ENCODE measurements at regions not wholly inside any gene's neighbourhood (a gene's known extent, or its start where the extent isn't known, plus 50 kb on each side); places are given as distances from the start of the nearest gene placed in this dataset.
"Not testable (repeated sequence)": the region's sequence is repeated elsewhere in the genome, so short reads cannot be mapped to it uniquely, and the experiment has no call there.

GRCh38 chr15:79144290-79144689 lies 53.7 kb upstream of the RASGRF1 start:
- CTCF ChIA-PET; H3K27ac ChIP-seq (ENCODE audit: low read depth, low read length); H3K79me2 ChIP-seq (ENCODE audit: insufficient read depth, low read length); H3K36me3 ChIP-seq (ENCODE audit: control insufficient read depth in 1 of 2, insufficient read depth in 2 of 2, low read length in 2 of 2); H3K4me1 ChIP-seq (ENCODE audit: control insufficient read depth in 1 of 2, insufficient read depth in 2 of 2, low read length in 2 of 2); RAD21 ChIA-PET (ENCODE audit: low non-redundant PET in 1 of 2, low total read pairs in 2 of 2, uncharacterized antibody in 2 of 2, unreplicated experiment in 2 of 2); H3K9ac ChIP-seq (ENCODE audit: low read length); ATAC-seq; H3K4me3 ChIP-seq (replicated peaks in 1 of 2; ENCODE audit: low read depth in 1 of 2, low read length in 2 of 2); H3K27me3 ChIP-seq (ENCODE audit: insufficient read depth, low read length); intact Hi-C loops (cut with micrococcal nuclease); BruUV-seq (replicated peaks); H3K9me3 ChIP-seq (ENCODE audit: control insufficient read depth in 1 of 2, insufficient read depth in 1 of 2, low read depth in 1 of 2, low read length in 2 of 2); H2AFZ ChIP-seq (ENCODE audit: low read depth, low read length, poor library complexity, severe bottlenecking); H3K4me2 ChIP-seq (ENCODE audit: low read length); DNase-seq (ENCODE audit: low read depth, low spot score); H3K9me2 ChIP-seq (ENCODE audit: insufficient read depth); H4K20me1 ChIP-seq (ENCODE audit: insufficient read depth); POLR2A ChIA-PET: not testable (repeated sequence)

GRCh38 chr15:79140846-79141570 lies 50.4 kb upstream of the RASGRF1 start:
- POLR2A ChIA-PET = no interaction called here
- BruUV-seq (replicated peaks) = no TSS peak
- TF ChIP-seq POLR2AphosphoS5 (IDR thresholded peaks at IDR 0.05; ENCODE audit: low read depth, low read length) (no peak), ZFX (IDR thresholded peaks at IDR 0.05) (no peak), ELF1 (IDR thresholded peaks at IDR 0.05; ENCODE audit: borderline replicate concordance, low read depth) (no peak), SIN3A (IDR thresholded peaks at IDR 0.05; ENCODE audit: low read depth) (no peak), CEBPB (IDR thresholded peaks at IDR 0.05; ENCODE audit: low read depth) (no peak), POLR2A (IDR thresholded peaks at IDR 0.05; ENCODE audit: borderline replicate concordance, extremely low read depth, insufficient read depth, insufficient read length) (no peak), JUND (IDR thresholded peaks at IDR 0.05) (no peak), ZNF274 (IDR thresholded peaks at IDR 0.05; ENCODE audit: low read depth, low read length) (no peak), MAX (IDR thresholded peaks at IDR 0.05) (no peak), EGR1 (IDR thresholded peaks at IDR 0.05; ENCODE audit: low read depth) (no peak), RAD21 (IDR thresholded peaks at IDR 0.05; ENCODE audit: low read depth) (no peak), YY1 (IDR thresholded peaks at IDR 0.05; ENCODE audit: extremely low read depth, insufficient replicate concordance, low read depth, low read length) (no peak), EZH2phosphoT487 (IDR thresholded peaks at IDR 0.05; ENCODE audit: borderline replicate concordance) (no peak), FOSL1 (IDR thresholded peaks at IDR 0.05; ENCODE audit: low read depth) (no peak)
- TF ChIP-seq, protein P1, sequence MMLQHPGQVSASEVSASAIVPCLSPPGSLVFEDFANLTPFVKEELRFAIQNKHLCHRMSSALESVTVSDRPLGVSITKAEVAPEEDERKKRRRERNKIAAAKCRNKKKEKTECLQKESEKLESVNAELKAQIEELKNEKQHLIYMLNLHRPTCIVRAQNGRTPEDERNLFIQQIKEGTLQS (IDR thresholded peaks at IDR 0.05) = no peak
- TF ChIP-seq, protein P2, sequence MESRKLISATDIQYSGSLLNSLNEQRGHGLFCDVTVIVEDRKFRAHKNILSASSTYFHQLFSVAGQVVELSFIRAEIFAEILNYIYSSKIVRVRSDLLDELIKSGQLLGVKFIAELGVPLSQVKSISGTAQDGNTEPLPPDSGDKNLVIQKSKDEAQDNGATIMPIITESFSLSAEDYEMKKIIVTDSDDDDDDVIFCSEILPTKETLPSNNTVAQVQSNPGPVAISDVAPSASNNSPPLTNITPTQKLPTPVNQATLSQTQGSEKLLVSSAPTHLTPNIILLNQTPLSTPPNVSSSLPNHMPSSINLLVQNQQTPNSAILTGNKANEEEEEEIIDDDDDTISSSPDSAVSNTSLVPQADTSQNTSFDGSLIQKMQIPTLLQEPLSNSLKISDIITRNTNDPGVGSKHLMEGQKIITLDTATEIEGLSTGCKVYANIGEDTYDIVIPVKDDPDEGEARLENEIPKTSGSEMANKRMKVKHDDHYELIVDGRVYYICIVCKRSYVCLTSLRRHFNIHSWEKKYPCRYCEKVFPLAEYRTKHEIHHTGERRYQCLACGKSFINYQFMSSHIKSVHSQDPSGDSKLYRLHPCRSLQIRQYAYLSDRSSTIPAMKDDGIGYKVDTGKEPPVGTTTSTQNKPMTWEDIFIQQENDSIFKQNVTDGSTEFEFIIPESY (IDR thresholded peaks at IDR 0.05; ENCODE audit: extremely low read depth, insufficient replicate concordance, low read length) = no peak
- TF ChIP-seq, protein P3, sequence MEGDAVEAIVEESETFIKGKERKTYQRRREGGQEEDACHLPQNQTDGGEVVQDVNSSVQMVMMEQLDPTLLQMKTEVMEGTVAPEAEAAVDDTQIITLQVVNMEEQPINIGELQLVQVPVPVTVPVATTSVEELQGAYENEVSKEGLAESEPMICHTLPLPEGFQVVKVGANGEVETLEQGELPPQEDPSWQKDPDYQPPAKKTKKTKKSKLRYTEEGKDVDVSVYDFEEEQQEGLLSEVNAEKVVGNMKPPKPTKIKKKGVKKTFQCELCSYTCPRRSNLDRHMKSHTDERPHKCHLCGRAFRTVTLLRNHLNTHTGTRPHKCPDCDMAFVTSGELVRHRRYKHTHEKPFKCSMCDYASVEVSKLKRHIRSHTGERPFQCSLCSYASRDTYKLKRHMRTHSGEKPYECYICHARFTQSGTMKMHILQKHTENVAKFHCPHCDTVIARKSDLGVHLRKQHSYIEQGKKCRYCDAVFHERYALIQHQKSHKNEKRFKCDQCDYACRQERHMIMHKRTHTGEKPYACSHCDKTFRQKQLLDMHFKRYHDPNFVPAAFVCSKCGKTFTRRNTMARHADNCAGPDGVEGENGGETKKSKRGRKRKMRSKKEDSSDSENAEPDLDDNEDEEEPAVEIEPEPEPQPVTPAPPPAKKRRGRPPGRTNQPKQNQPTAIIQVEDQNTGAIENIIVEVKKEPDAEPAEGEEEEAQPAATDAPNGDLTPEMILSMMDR (IDR thresholded peaks at IDR 0.05 in 2 of 3, conservative IDR thresholded peaks at IDR 0.05 in 1 of 3; ENCODE audit: borderline replicate concordance in 1 of 3, insufficient read depth in 1 of 3, low read depth in 2 of 3, low read length in 2 of 3) = no peak
- intact Hi-C loops (cut with micrococcal nuclease) = no loop called here
- Histone ChIP-seq H2AFZ (ENCODE audit: low read depth, low read length, poor library complexity, severe bottlenecking) (no peak overlapping the region), H3K4me3 (replicated peaks in 1 of 2; ENCODE audit: low read depth in 1 of 2, low read length in 2 of 2) (no peak overlapping the region), H4K20me1 (ENCODE audit: insufficient read depth) (no peaks in the 10 kb centered on the region), H3K9ac (ENCODE audit: low read length) (no peak overlapping the region), H3K36me3 (ENCODE audit: control insufficient read depth in 1 of 2, insufficient read depth in 2 of 2, low read length in 2 of 2) (no peaks in the 10 kb centered on the region), H3K4me1 (ENCODE audit: control insufficient read depth in 1 of 2, insufficient read depth in 2 of 2, low read length in 2 of 2) (no peaks in the 10 kb centered on the region), H3K27ac (ENCODE audit: low read depth, low read length) (no peak overlapping the region), H3K27me3 (ENCODE audit: insufficient read depth, low read length) (peaks cover 9% of the 10 kb centered on the region; the same call in 1 of the 2 replicates), H3K9me3 (ENCODE audit: control insufficient read depth in 1 of 2, insufficient read depth in 1 of 2, low read depth in 1 of 2, low read length in 2 of 2) (peaks cover 0 to 6% of the 10 kb centered on the region in 2 experiments; a peak in 2 of 4 replicates), H3K9me2 (ENCODE audit: insufficient read depth) (no peaks in the 10 kb centered on the region), H3K79me2 (ENCODE audit: insufficient read depth, low read length) (no peaks in the 10 kb centered on the region), H3K4me2 (ENCODE audit: low read length) (no peak overlapping the region)
- no peak for DNase-seq (ENCODE audit: low read depth, low spot score)
- RAD21 ChIA-PET (ENCODE audit: low non-redundant PET in 1 of 2, low total read pairs in 2 of 2, uncharacterized antibody in 2 of 2, unreplicated experiment in 2 of 2) = no interaction called here
- CTCF ChIA-PET = no interaction called here
- ATAC-seq = no peak
